ENCODE measurements at regions not wholly inside any gene's neighbourhood (a gene's known extent, or its start where the extent isn't known, plus 50 kb on each side); places are given as distances from the start of the nearest gene placed in this dataset.

GRCh38 chr9:91024841-91025240 lies 223.2 kb downstream of the SYK start:
- no peak for DNase-seq (ENCODE audit: low read depth)

DNA sequence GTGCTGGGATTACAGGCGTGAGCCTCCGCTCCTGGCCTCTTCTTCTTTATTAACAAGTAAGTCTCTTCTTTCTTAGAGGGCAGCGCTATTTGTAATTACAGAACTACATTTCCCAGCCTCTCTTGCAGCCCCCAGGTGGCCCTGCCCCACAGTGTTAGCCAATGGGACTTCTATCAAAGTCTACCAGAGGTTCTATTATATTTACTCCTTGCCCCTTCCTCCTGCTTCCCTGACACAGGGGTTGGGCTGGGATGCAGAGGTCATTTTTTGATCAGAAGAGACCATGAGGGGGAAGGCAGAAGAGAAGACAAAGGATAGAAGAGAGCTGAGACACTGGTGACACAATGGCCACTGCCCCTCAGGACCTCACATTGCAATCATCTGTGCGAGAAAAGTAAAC lies 224.2 kb downstream of the SYK start:
- DNase-seq (ENCODE audit: low read depth): no peak

DNA sequence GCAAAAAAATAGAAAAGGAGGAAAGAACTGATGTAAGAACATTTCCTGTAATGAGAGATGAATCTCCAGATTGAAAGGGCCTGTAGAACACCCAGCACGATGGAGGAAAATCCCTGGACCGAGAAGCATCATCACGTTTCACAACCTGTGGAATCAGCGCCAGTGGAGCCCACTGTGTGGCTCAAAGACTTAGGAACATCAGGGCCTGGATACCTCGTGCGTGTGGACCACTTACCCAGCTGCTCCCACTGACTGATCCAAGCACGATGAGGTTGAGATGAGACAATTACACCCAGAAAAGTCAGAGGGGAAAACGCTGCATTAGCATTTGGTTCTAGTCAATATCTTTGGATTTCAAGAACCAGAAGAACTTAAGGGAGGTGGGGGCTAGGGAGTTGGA lies 224.6 kb downstream of the SYK start:
- no peak for DNase-seq (ENCODE audit: low read depth)

DNA sequence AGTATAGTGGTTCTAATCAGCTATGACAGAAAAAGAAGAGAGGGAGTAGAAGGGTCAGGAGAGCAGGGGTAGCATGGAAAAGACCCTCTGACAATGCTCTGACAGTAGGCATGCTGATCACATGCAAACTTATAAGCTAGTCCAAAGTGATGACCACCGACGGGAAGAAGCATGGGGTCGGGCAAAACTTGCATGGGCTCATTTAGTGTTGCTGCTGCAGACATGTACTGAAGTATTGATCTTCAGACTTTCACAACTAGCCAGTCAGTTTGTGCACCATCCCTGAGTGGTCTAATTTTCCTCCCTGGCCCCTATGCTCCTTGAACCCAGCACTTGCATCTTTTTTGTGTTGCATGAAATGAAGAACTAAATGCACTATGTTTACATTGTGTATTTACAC lies 225.4 kb downstream of the SYK start:
- no peak for DNase-seq (ENCODE audit: low read depth)

GRCh38 chr9:91028166-91028827 lies 226.7 kb downstream of the SYK start:
- no peak for DNase-seq (ENCODE audit: low read depth)

DNA sequence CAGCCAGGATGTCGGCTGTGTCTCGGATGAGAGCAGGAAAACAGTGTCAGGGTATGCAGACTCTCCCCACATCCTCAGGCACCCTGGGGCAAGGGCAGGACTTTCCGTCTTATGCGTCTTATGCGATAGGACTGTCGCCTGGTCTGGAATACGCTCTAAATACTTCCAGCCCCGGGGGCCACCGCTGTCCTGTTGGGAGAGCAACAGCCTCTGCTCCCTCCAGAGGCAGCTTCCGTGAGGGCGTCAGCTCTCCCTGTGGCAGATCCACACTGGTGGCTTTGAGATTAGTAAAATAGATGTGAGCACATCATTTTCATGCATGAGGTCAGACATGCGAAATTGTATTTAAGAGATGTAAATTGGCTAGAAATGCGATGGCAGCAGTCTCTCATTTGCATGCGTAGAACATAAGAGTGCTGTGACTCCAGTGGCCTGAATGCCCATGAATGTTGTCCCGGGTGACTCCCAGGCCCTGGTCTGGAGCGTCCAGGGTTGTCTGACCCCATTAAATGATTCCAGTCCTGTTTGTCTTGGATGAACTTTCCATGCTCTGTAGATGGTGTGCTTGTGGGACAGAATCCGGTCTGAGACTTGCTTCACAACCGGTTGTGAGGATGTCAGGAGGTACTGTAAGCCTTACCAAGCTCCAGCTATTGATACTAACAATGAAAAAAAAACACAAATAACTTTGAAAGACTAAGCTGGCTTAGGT lies 228.2 kb downstream of the SYK start:
- DNase-seq (ENCODE audit: low read depth): no peak

- DNase-seq (ENCODE audit: low read depth): no peak
These were observed 230.5 kb downstream of the SYK start for GRCh38 chr9:91032121-91032531.

DNA sequence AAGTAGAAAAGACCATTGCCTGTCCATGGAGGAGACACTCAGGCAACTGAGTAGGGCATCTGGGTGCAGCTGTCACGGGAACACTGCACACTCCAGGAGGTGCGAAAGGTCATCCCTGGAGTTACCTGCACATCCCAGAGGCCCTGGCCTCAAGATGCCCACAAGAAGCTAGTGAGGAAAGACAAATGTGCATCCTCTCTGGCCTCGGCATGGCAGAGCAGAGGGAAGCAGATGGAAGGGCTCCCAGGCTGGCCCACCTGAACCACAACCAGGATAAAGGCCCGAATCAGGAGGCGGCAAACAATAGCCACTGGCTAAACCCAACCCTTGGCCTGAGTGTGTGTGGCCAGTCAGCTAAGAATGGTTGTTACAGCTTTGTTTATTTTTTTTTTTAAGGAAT lies 231.7 kb downstream of the SYK start:
- no peak for DNase-seq (ENCODE audit: low read depth)

- DNase-seq (ENCODE audit: low read depth): peak; percentile 17
These were observed 232.2 kb downstream of the SYK start for GRCh38 chr9:91033797-91034196.

DNA sequence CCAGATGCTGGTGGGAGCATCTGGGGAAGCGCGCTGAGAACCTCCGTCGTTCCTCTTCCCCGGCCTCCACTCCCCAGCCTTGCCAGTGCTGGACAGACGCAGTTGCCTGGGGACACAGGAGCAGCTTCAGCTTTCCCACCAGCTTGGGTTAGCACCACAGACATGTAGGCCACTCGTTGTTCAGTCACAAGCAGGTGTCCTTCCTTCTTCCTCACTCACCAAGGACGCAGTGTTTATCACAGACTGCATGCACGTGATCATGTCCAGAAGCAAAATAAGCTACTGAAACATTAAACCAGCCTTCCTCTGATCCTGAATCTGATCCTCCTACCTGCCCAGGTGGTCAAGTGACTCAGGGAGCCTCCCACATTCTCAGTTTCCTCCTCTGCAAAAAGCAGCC lies 232.9 kb downstream of the SYK start:
- no peak for DNase-seq (ENCODE audit: low read depth)

DNA sequence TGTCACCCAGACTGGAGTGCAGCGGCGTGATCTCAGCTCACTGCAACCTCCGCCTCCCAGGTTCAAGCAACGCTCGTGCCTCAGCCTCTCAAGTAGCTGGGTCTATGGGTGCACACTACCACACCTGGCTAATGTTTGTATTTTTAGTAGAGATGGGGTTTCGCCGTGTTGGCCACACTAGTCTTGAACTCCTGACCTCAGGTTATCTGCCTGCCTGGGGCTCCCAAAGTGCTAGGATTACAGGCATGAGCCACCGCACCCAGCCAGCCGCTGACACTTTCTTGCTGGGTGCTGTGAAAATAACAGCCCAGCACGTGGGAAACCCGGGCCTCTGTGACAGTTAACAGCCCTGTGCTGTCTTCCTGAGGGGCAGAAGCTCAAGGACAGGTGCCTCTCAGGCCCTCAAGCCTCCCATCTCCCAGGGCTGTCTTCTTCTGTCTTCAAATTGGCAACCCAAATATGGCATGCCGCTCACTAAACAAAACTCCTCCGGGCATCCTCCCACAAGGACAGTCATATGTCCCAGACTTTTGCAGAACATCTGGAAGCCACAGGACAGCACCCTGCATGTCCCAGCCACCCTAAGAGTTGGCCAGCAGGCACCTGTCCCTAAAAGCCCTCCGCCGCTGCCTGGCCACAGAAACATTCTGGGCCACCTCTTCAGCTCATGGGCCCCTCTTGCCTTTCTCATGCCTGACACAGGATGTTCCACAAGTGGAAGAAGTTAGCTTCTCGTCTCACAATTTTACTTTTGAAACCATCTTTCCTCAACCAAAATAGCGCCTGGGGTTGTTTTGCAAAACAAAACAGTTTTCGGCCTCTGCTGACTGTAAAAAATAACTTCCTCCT lies 233.6 kb downstream of the SYK start:
- DNase-seq (ENCODE audit: low read depth): no peak

GRCh38 chr9:91035825-91036208 lies 234.2 kb downstream of the SYK start:
- DNase-seq (ENCODE audit: low read depth): no peak

- DNase-seq (ENCODE audit: low read depth): no peak
These were observed 234.7 kb downstream of the SYK start for GRCh38 chr9:91036356-91036755.

DNA sequence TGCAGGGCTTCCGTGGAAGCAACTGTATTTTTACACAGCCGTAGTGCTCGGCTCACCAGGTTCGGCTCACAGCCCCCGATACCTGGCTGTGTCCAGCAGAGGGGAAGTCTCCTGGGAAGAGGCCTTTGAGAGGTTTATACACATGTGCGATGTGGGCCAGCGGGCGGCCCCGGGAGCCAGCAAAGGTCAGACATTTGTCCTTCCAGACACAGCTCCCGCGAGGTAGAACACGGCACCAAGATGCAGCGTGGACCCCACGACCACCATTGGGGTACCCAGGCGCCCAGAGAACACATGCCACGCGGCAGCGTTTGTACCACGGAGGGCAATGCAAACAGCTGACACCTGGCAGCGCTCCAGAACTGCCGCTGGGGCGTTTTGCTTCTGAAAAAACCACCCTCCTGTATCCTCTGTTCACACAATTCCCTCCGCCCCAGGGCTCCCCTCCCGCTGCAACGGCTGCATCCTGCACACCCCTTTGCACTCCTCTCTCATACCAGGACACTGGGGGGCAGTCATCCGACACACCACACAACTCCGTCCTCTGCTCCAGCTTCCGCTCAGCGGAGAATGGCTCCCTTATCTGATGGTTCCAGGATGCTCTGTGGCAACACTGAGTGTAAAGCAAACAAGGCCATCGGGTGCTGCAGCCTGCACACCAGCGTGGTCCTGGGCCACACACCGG lies 235.3 kb downstream of the SYK start:
- peak; percentile 33 for DNase-seq (ENCODE audit: low read depth)

DNA sequence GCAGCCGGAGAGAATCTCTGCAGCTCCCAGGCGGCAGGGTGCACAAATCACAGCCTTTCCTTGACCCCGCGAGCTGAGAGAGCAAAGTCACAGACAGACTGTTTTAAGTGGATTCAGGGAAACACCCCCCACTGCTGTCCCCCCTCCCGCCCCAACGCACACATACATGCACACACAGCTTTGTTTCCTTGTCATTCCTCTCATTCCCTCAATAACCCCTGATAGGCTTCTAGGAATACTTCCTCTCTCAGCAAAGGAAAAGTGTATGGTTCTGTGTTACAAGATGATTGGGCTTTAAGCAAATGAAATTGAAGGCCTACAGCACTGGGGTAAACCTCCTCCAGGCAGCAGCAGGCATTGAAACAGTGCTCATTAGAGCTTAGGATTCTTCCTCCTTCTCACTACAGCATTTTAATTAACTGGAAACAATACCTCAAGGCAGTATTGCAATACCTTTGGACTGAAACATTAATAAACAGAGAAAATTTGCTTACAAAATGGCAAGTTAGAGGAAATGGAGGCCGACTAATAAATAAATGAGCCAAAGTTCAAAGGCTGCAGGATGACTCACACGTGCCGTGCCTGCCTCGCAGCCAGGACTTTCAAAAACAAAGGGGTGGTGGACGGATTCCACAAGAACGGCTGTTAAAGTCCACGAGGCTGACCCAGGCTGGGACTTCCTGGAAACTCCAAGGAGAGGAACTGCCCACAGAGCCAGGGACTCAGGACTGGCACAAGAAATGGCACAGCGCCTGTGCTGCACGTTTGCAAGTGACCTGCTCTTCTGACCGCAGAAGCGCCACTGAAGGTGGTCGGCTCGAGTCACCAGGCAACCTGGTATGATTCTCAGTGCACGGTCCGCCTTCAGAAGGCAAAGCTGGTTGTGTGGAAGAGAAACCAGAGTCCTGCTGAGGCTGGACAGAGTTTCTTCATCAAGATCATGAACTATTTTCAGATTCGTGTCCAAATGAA lies 236.2 kb downstream of the SYK start:
- no peak for DNase-seq (ENCODE audit: low read depth)

DNA sequence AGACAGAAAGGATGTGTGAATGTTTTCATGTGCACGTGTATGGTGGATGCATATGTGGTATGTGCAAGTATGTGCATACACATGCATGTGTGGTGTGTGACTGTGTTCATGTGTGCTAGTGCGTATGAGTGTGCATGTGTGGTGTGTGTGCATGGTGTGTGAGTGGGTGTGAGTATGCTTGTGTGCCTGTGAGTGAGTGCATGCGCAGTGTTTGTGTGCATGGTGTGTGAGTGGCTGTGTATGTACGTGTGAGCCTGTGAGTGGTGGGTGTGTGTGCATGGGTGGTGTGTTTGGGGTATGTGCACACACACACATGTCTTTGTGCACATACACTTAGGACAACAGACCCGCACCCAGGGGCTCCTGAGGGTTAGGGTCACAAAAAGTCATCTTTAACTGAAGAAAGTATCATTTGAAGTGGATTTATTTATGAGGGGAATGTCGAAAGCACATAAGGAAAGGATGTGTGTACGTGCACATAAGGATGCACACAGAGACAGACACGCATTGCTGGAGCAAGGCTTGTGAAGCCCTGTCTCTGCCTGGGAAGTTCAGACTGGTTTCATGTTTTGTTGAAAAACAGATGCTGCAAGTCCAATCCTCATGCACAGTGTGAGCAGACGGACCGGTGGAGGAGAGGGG lies 237.0 kb downstream of the SYK start:
- DNase-seq (ENCODE audit: low read depth): no peak

- DNase-seq (ENCODE audit: low read depth): no peak
These were observed 237.7 kb downstream of the SYK start for GRCh38 chr9:91039125-91039834.

DNA sequence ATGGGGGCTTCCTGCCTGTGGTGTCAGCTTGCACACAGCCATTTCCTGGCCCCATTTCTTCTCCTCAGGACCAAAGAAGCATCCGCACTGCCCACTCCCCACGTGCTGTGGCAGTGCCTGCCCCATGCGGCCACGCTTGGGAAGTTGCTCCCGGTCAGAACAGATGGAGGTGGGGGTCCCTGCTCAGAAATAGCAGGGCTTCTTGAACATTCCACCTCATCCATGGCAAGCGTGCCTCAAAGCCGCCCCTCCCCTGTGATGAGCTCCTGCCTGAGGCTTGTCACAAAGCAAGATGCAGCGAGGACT lies 238.2 kb downstream of the SYK start:
- no peak for DNase-seq (ENCODE audit: low read depth)

DNA sequence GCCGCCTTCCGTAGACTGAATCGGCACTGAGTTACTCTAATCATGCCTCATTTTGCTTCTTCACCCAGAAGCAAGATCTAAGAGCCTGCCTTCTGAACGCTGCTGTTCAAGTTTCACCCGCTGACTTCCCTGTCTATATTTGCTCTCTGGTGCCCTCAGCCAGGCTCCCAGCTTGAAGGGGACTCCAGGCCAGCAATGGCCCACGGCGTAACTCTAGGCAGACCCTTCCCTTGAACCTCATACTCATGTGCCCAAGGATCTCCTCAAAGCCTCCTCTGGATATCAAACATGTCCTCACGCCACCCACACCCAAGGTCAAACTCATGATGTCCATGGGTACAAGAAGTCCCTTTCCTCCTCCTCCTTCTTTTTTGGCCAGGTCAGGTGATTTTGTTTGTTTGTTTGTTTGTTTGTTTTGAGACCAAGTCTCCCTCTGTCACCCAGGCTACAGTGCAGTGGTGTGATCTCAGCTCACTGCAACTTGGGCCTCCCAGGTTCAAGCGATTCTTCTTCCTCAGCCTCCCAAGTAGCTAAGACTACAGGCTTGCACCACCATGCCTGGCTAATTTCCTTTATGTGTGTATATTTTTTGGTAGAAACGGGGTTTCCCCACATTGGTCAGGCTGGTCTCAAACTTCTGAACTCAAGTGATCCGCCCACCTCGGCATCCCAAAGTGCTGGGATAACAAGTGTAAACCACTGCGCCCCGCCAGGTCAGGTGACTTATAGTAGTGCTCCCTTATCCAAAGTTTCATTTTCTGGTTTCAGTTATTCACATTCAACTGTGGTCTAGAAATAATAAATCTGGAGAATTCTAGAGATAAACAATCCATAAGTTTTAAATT lies 239.0 kb downstream of the SYK start:
- no peak for DNase-seq (ENCODE audit: low read depth)

Measured in stimulated activated CD8-positive, alpha-beta memory T cell treated with anti-CD3 and anti-CD28 coated beads, Interleukin-12 subunit alpha, Interleukin-12 subunit beta, amount 100 ng/mL, for 4 hours (primary cell).